Rectal smooth muscle tissue (tissue), 1 donor: ENCODE measurements at regions not wholly inside any gene's neighbourhood (a gene's known extent, or its start where the extent isn't known, plus 50 kb on each side); places are given as distances from the start of the nearest gene placed in this dataset.
"Not testable (repeated sequence)": the region's sequence is repeated elsewhere in the genome, so short reads cannot be mapped to it uniquely, and the experiment has no call there.

Experiments
- H3K27ac ChIP-seq: one replicate; pipeline ENCODE4 v1.7.0; 2013; ENCODE audit warnings: low read depth, low read length, inconsistent platforms
- H3K27me3 ChIP-seq: one replicate; pipeline ENCODE4 v1.7.0; 2013; ENCODE audit warnings: low read length; ENCODE audit not compliant: control insufficient read depth, insufficient read depth
- H3K36me3 ChIP-seq: one replicate; pipeline ENCODE4 v1.7.0; 2013; ENCODE audit warnings: low read length; ENCODE audit not compliant: control insufficient read depth, insufficient read depth
- H3K4me1 ChIP-seq: one replicate; pipeline ENCODE4 v1.7.0; 2013; ENCODE audit warnings: low read length; ENCODE audit not compliant: control insufficient read depth, insufficient read depth
- H3K4me3 ChIP-seq: one replicate; pipeline ENCODE4 v1.7.0; 2013; ENCODE audit warnings: low read length
- H3K9ac ChIP-seq: one replicate; pipeline ENCODE4 v1.7.0; 2013; ENCODE audit warnings: low read length

DNA sequence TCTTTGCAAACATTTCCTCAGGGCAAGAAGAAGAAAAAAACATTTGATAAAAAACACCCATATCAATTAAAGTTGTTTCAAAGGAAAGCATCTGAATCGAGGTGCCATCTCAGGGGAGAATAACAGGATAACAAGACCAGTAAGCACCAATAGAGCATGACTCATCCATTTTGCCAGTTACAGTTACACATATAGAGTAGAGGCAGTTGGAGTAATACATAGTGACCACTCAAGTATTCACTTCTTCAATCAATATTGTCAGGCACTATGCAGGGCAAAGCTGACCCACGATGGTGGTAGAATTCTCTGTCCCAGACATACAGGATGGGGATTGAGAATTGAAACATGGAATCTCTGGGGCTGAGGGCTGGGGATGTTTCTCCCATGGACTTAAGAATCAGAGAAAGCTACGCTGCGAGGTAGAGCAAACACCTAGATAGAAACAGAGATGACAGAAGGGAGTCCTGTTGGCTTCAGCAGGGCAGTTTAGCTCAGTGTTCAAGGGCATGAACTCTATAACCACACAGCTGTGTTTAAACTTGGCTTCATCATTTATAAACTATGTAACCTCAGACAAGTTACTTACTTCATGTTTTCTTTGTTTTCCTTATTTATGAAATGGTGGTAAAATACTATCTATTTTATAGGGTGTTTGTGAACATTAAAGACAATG, 186.4 kb upstream of the NANOGP8 start:
- Histone ChIP-seq H3K4me3 (no peak overlapping the region), H3K27ac (no peak overlapping the region), H3K4me1 (no peaks in the 10 kb centered on the region), H3K9ac (no peak overlapping the region), H3K36me3 (no peaks in the 10 kb centered on the region), H3K27me3 (no peaks in the 10 kb centered on the region)

DNA sequence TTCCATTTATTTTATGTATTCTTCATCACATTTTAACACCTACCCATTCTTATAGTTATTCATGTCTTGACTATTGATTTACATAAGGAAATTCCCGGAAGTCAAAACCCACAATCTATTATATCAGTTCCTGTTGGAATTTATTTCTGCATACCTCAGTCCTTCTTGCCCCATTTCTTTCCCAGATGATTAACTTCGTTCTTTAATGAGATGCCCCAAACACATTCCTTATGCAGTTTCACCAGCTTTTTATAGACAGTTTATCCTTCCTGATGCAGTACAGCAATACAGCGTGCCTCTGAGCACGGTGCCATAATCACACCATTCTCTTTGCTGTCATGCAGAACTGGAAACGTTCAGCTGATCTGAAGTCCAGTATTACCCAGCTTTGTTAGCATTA, 175.8 kb upstream of the NANOGP8 start:
- Histone ChIP-seq H3K4me1 (no peaks in the 10 kb centered on the region), H3K4me3 (no peak overlapping the region), H3K9ac (no peak overlapping the region), H3K36me3 (no peaks in the 10 kb centered on the region), H3K27me3 (no peaks in the 10 kb centered on the region), H3K27ac (no peak overlapping the region)

DNA sequence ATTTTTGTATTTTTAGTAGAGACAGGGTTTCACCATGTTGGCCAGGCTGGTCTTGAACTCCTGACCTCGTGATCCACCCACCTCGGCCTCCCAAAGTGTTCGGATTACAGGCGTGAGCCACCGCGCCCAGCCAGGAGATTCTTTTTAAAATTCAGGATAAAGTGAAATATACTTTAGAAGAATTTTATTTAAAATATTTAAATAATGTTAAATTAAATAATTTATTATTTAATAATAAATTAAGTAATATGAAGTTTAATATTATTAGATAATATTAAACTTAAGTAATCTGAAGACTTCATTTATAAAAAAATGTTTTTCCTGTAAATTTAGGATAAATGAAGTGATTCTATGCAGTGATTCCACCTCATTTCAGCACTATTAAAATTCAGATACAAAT, 175.2 kb upstream of the NANOGP8 start:
- not testable (repeated sequence) for H3K4me1 ChIP-seq, H3K27ac ChIP-seq, H3K9ac ChIP-seq, H3K27me3 ChIP-seq, H3K4me3 ChIP-seq, H3K36me3 ChIP-seq

DNA sequence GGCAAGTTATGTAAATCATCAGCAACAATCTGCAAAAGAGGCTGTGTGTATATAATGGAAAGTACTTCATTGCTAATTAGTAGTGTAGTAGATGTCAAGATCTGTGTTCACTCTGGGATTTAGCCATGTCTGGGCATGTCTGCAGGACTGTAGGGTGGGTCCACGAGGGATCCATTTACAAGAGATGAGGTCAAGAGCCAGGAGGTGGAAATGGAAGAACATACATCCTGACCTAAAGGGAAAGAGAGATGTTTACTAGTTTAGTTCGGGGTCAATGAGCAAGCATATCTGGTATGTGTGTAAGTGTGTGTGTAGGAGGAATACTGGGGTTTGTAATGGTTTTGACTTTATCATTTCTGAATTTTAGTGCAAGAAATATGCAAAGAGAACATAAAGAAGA, 171.5 kb upstream of the NANOGP8 start:
- no peak overlapping the region for H3K27ac ChIP-seq
- H3K9ac ChIP-seq: no peak overlapping the region
- H3K4me1 ChIP-seq: no peaks in the 10 kb centered on the region
- no peaks in the 10 kb centered on the region for H3K36me3 ChIP-seq
- H3K4me3 ChIP-seq: no peak overlapping the region
- H3K27me3 ChIP-seq: no peaks in the 10 kb centered on the region

GRCh38 chr15:35256141-35256540, 171.0 kb upstream of the NANOGP8 start:
- H3K9ac ChIP-seq: no peak overlapping the region
- H3K27ac ChIP-seq: no peak overlapping the region
- H3K4me3 ChIP-seq: no peak overlapping the region
- no peaks in the 10 kb centered on the region for H3K27me3 ChIP-seq
- no peaks in the 10 kb centered on the region for H3K36me3 ChIP-seq
- H3K4me1 ChIP-seq: no peaks in the 10 kb centered on the region

DNA sequence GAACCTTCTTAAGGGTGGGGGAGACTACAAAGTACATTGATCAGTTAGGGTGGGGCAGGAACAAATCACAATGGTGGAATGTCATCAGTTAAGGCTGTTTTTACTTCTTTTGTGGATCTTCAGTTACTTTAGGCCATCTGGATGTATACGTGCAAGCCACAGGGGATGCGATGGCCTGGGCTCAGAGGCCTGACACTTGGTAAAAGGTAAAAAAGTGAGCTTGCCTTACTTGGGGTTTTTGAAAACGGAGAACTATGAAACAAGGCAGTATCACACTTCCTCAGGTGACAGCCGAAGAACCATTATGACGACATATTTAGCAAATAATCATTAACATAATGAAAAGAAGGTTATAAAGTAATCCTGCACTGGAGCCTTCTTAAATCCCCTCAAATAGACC, 169.8 kb upstream of the NANOGP8 start:
- not testable (repeated sequence) for H3K36me3 ChIP-seq, H3K27ac ChIP-seq, H3K4me1 ChIP-seq, H3K9ac ChIP-seq, H3K27me3 ChIP-seq, H3K4me3 ChIP-seq

- Histone ChIP-seq H3K27me3 (no peaks in the 10 kb centered on the region), H3K4me3 (no peak overlapping the region), H3K27ac (no peak overlapping the region), H3K9ac (no peak overlapping the region), H3K36me3 (no peaks in the 10 kb centered on the region), H3K4me1 (no peaks in the 10 kb centered on the region)
Observed at GRCh38 chr15:35254062-35254461, 169.0 kb upstream of the NANOGP8 start.

GRCh38 chr15:35252351-35252865, 167.3 kb upstream of the NANOGP8 start:
- H3K36me3 ChIP-seq: no peaks in the 10 kb centered on the region
- H3K4me3 ChIP-seq: no peak overlapping the region
- H3K27ac ChIP-seq: no peak overlapping the region
- no peaks in the 10 kb centered on the region for H3K4me1 ChIP-seq
- no peak overlapping the region for H3K9ac ChIP-seq
- H3K27me3 ChIP-seq: no peaks in the 10 kb centered on the region

DNA sequence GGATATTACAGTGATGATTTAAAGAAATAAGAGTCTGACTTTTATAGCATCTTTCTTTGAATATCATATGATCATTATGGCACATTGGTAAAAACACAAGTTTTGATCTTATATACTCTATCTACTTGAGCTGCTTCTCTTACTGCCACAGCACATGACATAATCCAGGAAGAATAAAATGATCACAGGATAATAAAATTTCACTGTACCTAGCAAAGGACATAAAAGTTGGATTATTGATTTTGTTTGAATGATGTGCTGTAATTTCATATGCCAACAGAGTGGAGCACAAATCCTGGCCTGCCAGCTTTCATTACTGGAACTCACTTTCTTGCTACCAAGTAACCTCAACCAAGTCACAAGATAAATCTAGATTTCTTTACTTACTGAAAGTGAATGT, 162.1 kb upstream of the NANOGP8 start:
- Histone ChIP-seq H3K4me1 (no peaks in the 10 kb centered on the region), H3K27ac (no peak overlapping the region), H3K27me3 (no peaks in the 10 kb centered on the region), H3K36me3 (no peaks in the 10 kb centered on the region), H3K9ac (no peak overlapping the region), H3K4me3 (no peak overlapping the region)

- Histone ChIP-seq H3K36me3 (no peaks in the 10 kb centered on the region), H3K27ac (no peak overlapping the region), H3K27me3 (no peaks in the 10 kb centered on the region), H3K4me1 (no peaks in the 10 kb centered on the region), H3K4me3 (no peak overlapping the region), H3K9ac (no peak overlapping the region)
Observed at GRCh38 chr15:35246451-35246850, 161.4 kb upstream of the NANOGP8 start.

GRCh38 chr15:35245681-35246080, 160.6 kb upstream of the NANOGP8 start:
- H3K27ac ChIP-seq, H3K36me3 ChIP-seq, H3K4me1 ChIP-seq, H3K9ac ChIP-seq, H3K4me3 ChIP-seq, H3K27me3 ChIP-seq: not testable (repeated sequence)

GRCh38 chr15:35244227-35244626, 159.1 kb upstream of the NANOGP8 start:
- no peaks in the 10 kb centered on the region for H3K27me3 ChIP-seq
- H3K36me3 ChIP-seq: no peaks in the 10 kb centered on the region
- H3K9ac ChIP-seq: no peak overlapping the region
- no peaks in the 10 kb centered on the region for H3K4me1 ChIP-seq
- no peak overlapping the region for H3K4me3 ChIP-seq
- H3K27ac ChIP-seq: no peak overlapping the region

GRCh38 chr15:35243758-35244157, 158.7 kb upstream of the NANOGP8 start:
- H3K27me3 ChIP-seq: no peaks in the 10 kb centered on the region
- H3K9ac ChIP-seq: no peak overlapping the region
- H3K4me1 ChIP-seq: no peaks in the 10 kb centered on the region
- no peak overlapping the region for H3K4me3 ChIP-seq
- H3K27ac ChIP-seq: no peak overlapping the region
- no peaks in the 10 kb centered on the region for H3K36me3 ChIP-seq
